Esophagus (tissue), 2 donors: ENCODE measurements at regions not wholly inside any gene's neighbourhood (a gene's known extent, or its start where the extent isn't known, plus 50 kb on each side); places are given as distances from the start of the nearest gene placed in this dataset.

Experiments used
- H3K27ac ChIP-seq, 2 donors: one replicate each; pipeline ENCODE4 v1.5.1; 2013; ENCODE audit warnings: low read depth in 2 of 2, mild to moderate bottlenecking in 2 of 2, inconsistent platforms in 1 of 2, low read length in 1 of 2, moderate library complexity in 1 of 2
- H3K27me3 ChIP-seq, 2 donors: one replicate each; pipeline ENCODE4 v1.6.1; 2013; ENCODE audit warnings: low read length in 2 of 2, control low read depth in 1 of 2, mild to moderate bottlenecking in 1 of 2; ENCODE audit not compliant: insufficient read depth in 2 of 2, control insufficient read depth in 1 of 2
- H3K36me3 ChIP-seq, 2 donors: one replicate each; pipeline ENCODE4 v1.6.1; 2013; ENCODE audit warnings: low read length in 1 of 2; ENCODE audit not compliant: control insufficient read depth in 2 of 2, insufficient read depth in 2 of 2
- H3K4me1 ChIP-seq, 2 donors: one replicate each; pipeline ENCODE4 v1.6.1; 2013; ENCODE audit warnings: low read length in 1 of 2; ENCODE audit not compliant: control insufficient read depth in 2 of 2, insufficient read depth in 2 of 2
- H3K4me3 ChIP-seq, 2 donors: one replicate each; pipeline ENCODE4 v1.5.1; 2013; ENCODE audit warnings: low read length in 2 of 2, mild to moderate bottlenecking in 2 of 2, low read depth in 1 of 2, moderate library complexity in 1 of 2
- H3K9me3 ChIP-seq, 2 donors: one replicate each; pipeline ENCODE4 v1.6.1; 2013; ENCODE audit warnings: mild to moderate bottlenecking in 2 of 2, low read depth in 1 of 2, low read length in 1 of 2, moderate library complexity in 1 of 2; ENCODE audit not compliant: control insufficient read depth in 2 of 2, insufficient read depth in 1 of 2
- WGBS, 2 donors: extraction: QIAGEN DNeasy Blood & Tissue Kit; methylation state at CpG; one replicate each; pipeline ENCODE4 v1.1.7; 2013; 5-methylcytosine and 5-hydroxymethylcytosine counted together
- donor health status: healthy with polysubstance abuse.
- donor health status: Bipolar disorder and iron deficiency.

DNA sequence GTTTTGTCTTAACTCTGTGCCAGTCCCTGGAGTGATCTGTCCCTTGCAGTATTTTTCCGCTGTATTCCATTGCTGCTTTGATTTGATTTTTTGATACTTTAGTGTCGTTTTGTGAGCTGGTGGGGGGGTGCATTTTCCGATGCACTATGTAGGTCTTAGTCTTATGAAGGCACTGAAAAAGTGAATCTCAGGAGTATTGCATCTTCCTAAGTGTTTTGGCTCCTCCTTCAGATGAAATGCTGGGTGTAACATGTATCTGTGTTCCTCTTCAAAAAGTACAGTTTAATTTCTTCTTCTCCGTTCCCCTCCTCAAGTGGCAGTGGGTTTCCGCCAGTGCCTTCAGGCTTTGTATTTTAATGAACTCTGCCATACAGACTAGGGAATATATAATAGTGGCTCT is 580.7 kb upstream of the GJE1 start:
- H3K4me3 ChIP-seq, result no peak overlapping the region
- H3K9me3 ChIP-seq, result no peaks in the 10 kb centered on the region
- WGBS, 2 donors, result 93% methylated on average over 5 of the region's 5 CpGs
- H3K36me3 ChIP-seq, result no peaks in the 10 kb centered on the region
- no peak overlapping the region for H3K27ac ChIP-seq
- no peaks in the 10 kb centered on the region for H3K27me3 ChIP-seq
- no peaks in the 10 kb centered on the region for H3K4me1 ChIP-seq

DNA sequence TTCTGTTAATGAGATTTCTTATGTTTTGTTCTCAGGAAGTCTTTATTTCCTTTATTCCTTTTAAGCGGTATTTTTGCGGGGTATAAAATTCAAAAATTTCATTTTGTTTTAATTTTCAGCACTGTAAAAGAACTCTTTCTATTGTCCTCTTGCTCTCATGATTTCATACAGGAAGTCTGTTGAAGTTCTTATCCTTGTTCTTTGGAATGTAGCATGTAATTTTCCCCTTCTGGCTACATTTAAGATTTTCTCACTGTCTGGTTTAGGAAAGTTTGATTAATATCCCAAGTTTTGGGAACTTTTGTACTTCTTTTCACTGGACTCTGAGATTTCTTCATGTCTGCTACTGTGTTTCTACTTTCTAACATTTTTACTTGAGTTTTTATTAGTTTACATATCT is 581.4 kb upstream of the GJE1 start:
- Histone ChIP-seq H3K4me1 (no peaks in the 10 kb centered on the region), H3K9me3 (no peaks in the 10 kb centered on the region), H3K27me3 (no peaks in the 10 kb centered on the region), H3K36me3 (no peaks in the 10 kb centered on the region), H3K27ac (no peak overlapping the region), H3K4me3 (no peak overlapping the region)
- WGBS, 2 donors, result 78 to 94% methylated on average over 2 of the region's 2 CpGs

DNA sequence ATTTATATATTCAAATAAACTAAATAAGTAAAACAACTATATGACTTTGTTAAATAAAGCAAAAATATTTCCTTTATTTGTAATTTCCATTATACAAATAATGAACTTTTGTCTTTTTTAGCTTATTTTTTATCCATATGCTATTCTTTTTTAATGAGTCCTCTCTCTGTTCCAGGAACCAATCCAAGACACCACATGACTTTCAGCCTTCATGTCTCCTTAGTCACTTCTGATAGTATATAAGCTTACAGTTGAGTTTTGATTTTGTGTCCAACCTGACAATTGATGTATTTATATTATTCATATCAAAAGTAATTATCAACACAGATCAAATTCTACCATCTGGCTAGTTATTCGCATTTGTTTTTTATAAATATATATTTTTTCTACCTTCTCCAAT is 582.3 kb upstream of the GJE1 start:
- H3K27ac ChIP-seq, result no peak overlapping the region
- no peak overlapping the region for H3K4me3 ChIP-seq
- H3K4me1 ChIP-seq, result no peaks in the 10 kb centered on the region
- no peaks in the 10 kb centered on the region for H3K27me3 ChIP-seq
- H3K9me3 ChIP-seq, result no peaks in the 10 kb centered on the region
- 92 to 97% methylated on average over 1 of the region's 1 CpG for WGBS, 2 donors
- no peaks in the 10 kb centered on the region for H3K36me3 ChIP-seq

DNA sequence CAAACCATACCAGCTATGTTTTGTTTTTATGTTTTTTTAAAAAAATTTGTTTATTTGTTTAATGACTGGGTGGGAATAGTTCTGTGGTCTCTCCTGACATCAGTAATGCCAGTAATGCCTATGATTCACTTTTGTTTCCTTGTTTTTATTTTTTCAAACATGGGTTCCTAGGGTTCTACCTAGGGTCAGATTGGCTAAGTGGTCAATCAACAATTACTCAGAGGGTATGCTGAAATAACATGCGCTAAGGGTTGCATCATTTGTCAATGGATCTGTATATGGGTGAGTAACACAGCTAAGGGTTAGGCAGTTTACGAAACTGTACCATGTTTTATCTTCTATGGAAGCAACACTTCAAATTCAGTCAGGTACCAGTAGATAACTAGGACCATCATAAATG is 583.8 kb upstream of the GJE1 start:
- H3K27me3 ChIP-seq, result no peaks in the 10 kb centered on the region
- H3K4me3 ChIP-seq, result no peak overlapping the region
- H3K4me1 ChIP-seq, result no peaks in the 10 kb centered on the region
- no peaks in the 10 kb centered on the region for H3K9me3 ChIP-seq
- 64 to 87% methylated on average over 2 of the region's 2 CpGs for WGBS, 2 donors
- no peaks in the 10 kb centered on the region for H3K36me3 ChIP-seq
- H3K27ac ChIP-seq, result no peak overlapping the region

DNA sequence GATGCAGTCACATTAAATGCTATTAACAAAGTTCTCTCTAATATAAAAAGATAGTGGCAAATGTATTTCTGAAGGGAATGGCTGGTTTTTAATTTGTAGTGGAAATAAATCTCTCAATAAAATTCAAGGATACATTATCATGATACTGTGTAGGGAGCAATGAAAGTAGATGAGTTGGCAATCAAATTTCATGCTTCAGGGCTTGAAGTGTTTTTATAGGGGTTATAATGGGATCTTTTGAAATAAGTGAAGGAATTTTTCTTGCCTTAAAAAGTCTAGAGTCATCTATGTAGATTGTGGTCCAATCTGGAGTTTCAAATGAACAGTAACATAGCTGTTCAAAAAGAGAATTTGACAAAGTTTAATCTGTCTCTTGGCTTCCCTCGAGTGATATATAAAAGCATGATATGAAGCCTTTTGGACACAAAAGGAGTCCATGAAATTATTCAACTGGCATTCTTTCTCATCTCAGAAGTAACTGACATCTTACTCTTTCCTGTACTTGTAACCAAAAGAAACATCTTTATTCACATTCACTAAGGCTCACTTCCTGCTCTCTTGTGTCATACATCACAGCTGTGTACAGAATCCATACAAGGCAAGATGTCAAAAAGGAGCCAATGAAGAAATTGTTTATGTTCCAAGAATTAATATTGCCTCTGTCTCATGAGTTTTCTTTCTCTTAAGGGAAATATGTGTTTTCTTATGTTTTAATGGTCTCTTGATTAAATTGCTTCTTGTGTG is 591.0 kb upstream of the GJE1 start:
- Histone ChIP-seq H3K4me3 (no peak overlapping the region), H3K27ac (no peak overlapping the region)

DNA sequence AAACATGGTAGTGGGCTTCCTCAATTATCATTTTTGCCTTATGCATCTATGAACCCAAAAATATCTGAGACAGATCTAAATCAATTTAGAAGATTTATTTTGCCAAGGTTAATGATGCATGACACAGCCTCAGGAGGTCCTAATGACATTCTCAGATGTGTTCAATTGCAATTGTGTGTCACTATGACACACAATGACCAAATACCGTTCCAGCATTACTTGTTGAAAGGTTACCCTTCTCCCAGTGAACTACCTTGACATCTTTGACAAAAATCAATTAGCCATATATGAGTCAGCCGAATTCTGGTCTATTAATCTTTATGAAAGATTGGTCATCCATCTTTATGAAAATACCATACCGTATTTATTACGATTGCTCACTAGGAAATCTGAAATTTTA is 592.5 kb upstream of the GJE1 start:
- H3K4me1 ChIP-seq, result no peaks in the 10 kb centered on the region
- H3K9me3 ChIP-seq, result no peaks in the 10 kb centered on the region
- 69 to 73% methylated on average over 4 of the region's 4 CpGs for WGBS, 2 donors
- H3K4me3 ChIP-seq, result no peak overlapping the region
- no peaks in the 10 kb centered on the region for H3K36me3 ChIP-seq
- H3K27me3 ChIP-seq, result no peaks in the 10 kb centered on the region
- H3K27ac ChIP-seq, result no peak overlapping the region

More for the DNA sequence above, 591.0 kb upstream of the GJE1 start:
- no peaks in the 10 kb centered on the region for H3K27me3 ChIP-seq
- no peaks in the 10 kb centered on the region for H3K9me3 ChIP-seq
- 38 to 53% methylated on average over 1 of the region's 1 CpG for WGBS, 2 donors
- no peaks in the 10 kb centered on the region for H3K36me3 ChIP-seq
- no peaks in the 10 kb centered on the region for H3K4me1 ChIP-seq

DNA sequence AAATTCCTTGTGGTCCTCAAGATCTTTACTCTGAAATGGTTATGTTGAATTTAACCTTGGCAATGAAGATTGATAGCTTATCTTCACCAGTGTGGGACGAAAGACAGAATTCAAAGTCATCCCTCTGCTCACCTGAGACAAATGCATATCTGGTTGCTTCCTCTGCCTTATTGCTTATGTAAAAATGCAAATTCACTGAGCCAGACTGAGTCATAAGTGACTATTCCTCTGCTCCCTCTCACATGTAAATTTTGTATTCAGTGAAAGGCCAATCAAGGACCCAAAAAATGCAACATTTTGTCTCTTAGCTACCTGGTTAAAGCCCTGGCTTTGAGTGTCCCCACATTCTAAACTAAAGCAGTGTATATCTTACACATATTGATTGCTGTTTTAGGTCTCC is 593.1 kb upstream of the GJE1 start:
- H3K36me3 ChIP-seq, result no peaks in the 10 kb centered on the region
- H3K4me3 ChIP-seq, result no peak overlapping the region
- no peaks in the 10 kb centered on the region for H3K27me3 ChIP-seq
- WGBS, 2 donors, result 81 to 96% methylated on average over 1 of the region's 1 CpG
- H3K4me1 ChIP-seq, result no peaks in the 10 kb centered on the region
- H3K27ac ChIP-seq, result no peak overlapping the region
- no peaks in the 10 kb centered on the region for H3K9me3 ChIP-seq

DNA sequence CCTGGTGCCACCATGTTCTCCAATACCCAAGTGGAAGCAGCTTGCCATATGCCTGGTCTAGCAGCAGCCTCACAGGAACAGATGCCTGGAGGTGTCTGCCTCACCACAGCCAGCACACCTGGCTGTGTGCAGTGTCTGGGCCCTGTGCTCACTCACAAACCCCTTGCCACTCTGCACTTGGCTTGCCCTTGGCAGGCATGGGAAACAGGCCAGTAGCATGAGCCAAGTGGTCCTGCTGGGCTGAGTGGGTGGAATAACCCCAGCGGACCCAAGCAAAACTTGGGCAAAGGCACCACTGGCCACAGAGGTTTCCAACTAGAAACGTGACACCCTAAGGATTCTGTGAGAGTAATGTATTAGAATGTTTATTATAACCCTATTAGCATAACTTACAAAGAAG is 600.5 kb upstream of the GJE1 start:
- H3K27ac ChIP-seq, result no peak overlapping the region
- 83 to 87% methylated on average over 2 of the region's 2 CpGs for WGBS, 2 donors
- no peak overlapping the region for H3K4me3 ChIP-seq
- no peaks in the 10 kb centered on the region for H3K27me3 ChIP-seq
- H3K4me1 ChIP-seq, result no peaks in the 10 kb centered on the region
- peaks cover 0 to 9% of the 10 kb centered on the region in 2 donors for H3K9me3 ChIP-seq
- no peaks in the 10 kb centered on the region for H3K36me3 ChIP-seq

DNA sequence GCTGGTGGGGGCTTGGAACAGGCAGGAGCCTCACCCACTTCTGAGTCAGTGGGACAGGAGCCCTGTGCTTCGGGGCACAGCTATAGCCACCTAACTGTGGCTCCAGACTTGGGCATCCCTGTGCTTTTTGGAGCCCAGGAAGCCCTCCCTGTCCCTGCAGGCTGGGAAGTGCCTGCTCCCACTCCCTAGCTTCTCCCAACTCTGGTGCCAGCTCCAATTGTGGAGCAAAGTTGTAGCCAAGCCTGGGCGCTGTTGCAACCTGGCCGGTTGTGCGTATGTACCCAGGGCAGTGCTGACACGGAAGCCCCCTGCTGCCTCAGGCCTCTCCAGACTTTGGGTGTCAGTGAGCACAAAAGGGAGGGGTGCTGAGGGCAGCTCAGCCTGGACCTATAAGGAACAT is 601.7 kb upstream of the GJE1 start:
- H3K4me1 ChIP-seq, result no peaks in the 10 kb centered on the region
- no peak overlapping the region for H3K27ac ChIP-seq
- H3K4me3 ChIP-seq, result no peak overlapping the region
- H3K9me3 ChIP-seq, result peaks cover 0 to 9% of the 10 kb centered on the region in 2 donors
- H3K36me3 ChIP-seq, result no peaks in the 10 kb centered on the region
- 90 to 95% methylated on average over 5 of the region's 5 CpGs for WGBS, 2 donors
- H3K27me3 ChIP-seq, result no peaks in the 10 kb centered on the region

DNA sequence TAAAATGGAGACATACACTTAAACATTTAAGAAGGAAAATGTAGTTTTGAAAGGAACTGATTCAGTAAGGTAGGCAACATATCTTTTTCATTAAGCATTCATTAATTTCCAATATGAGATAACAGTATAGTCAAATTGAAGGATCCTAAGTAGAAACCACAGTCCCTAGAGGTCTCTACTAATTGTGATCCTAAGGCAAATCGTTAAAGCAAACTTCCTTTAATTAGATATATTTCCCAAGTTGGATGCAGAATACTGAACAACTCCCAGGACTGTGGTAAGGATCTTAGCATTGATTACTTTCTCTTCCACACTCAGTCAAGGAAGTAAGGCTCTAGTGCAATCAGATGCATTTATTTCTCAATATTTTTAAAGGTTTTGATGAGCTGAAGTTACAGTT is 604.1 kb upstream of the GJE1 start:
- Histone ChIP-seq H3K4me3 (no peak overlapping the region), H3K36me3 (no peaks in the 10 kb centered on the region), H3K9me3 (peaks cover 0 to 9% of the 10 kb centered on the region in 2 donors), H3K27ac (no peak overlapping the region), H3K4me1 (no peaks in the 10 kb centered on the region), H3K27me3 (no peaks in the 10 kb centered on the region)
- 78 to 80% methylated on average over 1 of the region's 1 CpG for WGBS, 2 donors
